ENCODE measurements at regions not wholly inside any gene's neighbourhood (a gene's known extent, or its start where the extent isn't known, plus 50 kb on each side); places are given as distances from the start of the nearest gene placed in this dataset.
"Not testable (repeated sequence)": the region's sequence is repeated elsewhere in the genome, so short reads cannot be mapped to it uniquely, and the experiment has no call there.

DNA sequence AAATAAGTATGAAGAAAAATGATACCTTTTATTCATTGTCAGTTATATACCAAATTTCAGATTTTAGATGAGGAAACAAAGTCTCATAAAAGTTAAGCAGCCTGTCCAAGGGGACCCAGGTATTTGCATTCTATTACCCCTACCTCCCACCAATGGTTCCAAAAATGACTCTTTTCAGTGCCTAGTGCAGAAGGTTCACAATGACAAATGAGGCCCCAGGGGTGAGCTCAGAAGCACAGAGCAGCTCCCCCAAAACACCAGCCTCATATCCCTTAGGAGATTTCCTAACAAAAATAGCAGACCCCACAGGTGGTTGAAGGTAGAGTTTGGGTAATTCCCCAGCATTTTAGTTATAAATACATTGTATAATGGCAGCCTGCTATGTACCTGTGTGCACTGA lies 168.6 kb downstream of the REEP3 start:
- TF ChIP-seq EZH2 (optimal IDR thresholded peaks at IDR 0.05; ENCODE audit: low read depth, low read length) (no peak), EZH2phosphoT487 (IDR thresholded peaks at IDR 0.05; ENCODE audit: low read length) (no peak)
- TF ChIP-seq, protein P1, sequence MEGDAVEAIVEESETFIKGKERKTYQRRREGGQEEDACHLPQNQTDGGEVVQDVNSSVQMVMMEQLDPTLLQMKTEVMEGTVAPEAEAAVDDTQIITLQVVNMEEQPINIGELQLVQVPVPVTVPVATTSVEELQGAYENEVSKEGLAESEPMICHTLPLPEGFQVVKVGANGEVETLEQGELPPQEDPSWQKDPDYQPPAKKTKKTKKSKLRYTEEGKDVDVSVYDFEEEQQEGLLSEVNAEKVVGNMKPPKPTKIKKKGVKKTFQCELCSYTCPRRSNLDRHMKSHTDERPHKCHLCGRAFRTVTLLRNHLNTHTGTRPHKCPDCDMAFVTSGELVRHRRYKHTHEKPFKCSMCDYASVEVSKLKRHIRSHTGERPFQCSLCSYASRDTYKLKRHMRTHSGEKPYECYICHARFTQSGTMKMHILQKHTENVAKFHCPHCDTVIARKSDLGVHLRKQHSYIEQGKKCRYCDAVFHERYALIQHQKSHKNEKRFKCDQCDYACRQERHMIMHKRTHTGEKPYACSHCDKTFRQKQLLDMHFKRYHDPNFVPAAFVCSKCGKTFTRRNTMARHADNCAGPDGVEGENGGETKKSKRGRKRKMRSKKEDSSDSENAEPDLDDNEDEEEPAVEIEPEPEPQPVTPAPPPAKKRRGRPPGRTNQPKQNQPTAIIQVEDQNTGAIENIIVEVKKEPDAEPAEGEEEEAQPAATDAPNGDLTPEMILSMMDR (IDR thresholded peaks at IDR 0.05; ENCODE audit: low read length) = no peak
- H3K9ac ChIP-seq (ENCODE audit: low read length) = no peak overlapping the region
- no peak overlapping the region for H3K27ac ChIP-seq (ENCODE audit: low read length)
- H3K4me3 ChIP-seq (ENCODE audit: low read length) = no peak overlapping the region
- H3K4me2 ChIP-seq (ENCODE audit: low read depth, low read length) = no peak overlapping the region
- H3K36me3 ChIP-seq (replicated peaks; ENCODE audit: insufficient read depth, low read length) = no peaks in the 10 kb centered on the region
- H3F3A ChIP-seq (ENCODE audit: insufficient read depth, low read length) = no peaks in the 10 kb centered on the region
- H2AFZ ChIP-seq (ENCODE audit: low read length) = no peak overlapping the region
- H3K27me3 ChIP-seq (replicated peaks; ENCODE audit: insufficient read depth, low read length) = no peaks in the 10 kb centered on the region
- H3K9me3 ChIP-seq (replicated peaks; ENCODE audit: insufficient read depth, low read length) = no peaks in the 10 kb centered on the region
- H3K4me1 ChIP-seq (ENCODE audit: low read length) = no peaks in the 10 kb centered on the region
- H4K20me1 ChIP-seq (ENCODE audit: insufficient read depth, low read length) = no peaks in the 10 kb centered on the region
- no peaks in the 10 kb centered on the region for H3K9me2 ChIP-seq (replicated peaks; ENCODE audit: insufficient read depth, low read length)
- no peaks in the 10 kb centered on the region for H3K79me2 ChIP-seq (ENCODE audit: low read length)
- DNase-seq = no peak

- TF ChIP-seq, protein P1 (IDR thresholded peaks at IDR 0.05; ENCODE audit: low read length) = no peak
- TF ChIP-seq EZH2phosphoT487 (IDR thresholded peaks at IDR 0.05; ENCODE audit: low read length) (no peak), EZH2 (optimal IDR thresholded peaks at IDR 0.05; ENCODE audit: low read depth, low read length) (no peak)
- Histone ChIP-seq H3K27me3 (replicated peaks; ENCODE audit: insufficient read depth, low read length) (no peaks in the 10 kb centered on the region), H3F3A (ENCODE audit: insufficient read depth, low read length) (no peaks in the 10 kb centered on the region), H4K20me1 (ENCODE audit: insufficient read depth, low read length) (no peaks in the 10 kb centered on the region), H3K9me3 (replicated peaks; ENCODE audit: insufficient read depth, low read length) (no peaks in the 10 kb centered on the region), H3K4me3 (ENCODE audit: low read length) (no peak overlapping the region), H3K79me2 (ENCODE audit: low read length) (no peaks in the 10 kb centered on the region), H3K4me1 (ENCODE audit: low read length) (no peaks in the 10 kb centered on the region), H3K4me2 (ENCODE audit: low read depth, low read length) (no peak overlapping the region), H3K36me3 (replicated peaks; ENCODE audit: insufficient read depth, low read length) (no peaks in the 10 kb centered on the region), H3K27ac (ENCODE audit: low read length) (no peak overlapping the region), H3K9ac (ENCODE audit: low read length) (no peak overlapping the region), H2AFZ (ENCODE audit: low read length) (no peak overlapping the region), H3K9me2 (replicated peaks; ENCODE audit: insufficient read depth, low read length) (no peaks in the 10 kb centered on the region)
- DNase-seq = no peak
Observed at GRCh38 chr10:63692220-63692896, 171.2 kb downstream of the REEP3 start.

GRCh38 chr10:63693021-63693420 lies 171.8 kb downstream of the REEP3 start:
- H3K4me2 ChIP-seq (ENCODE audit: low read depth, low read length); H3K9ac ChIP-seq (ENCODE audit: low read length); H3K27ac ChIP-seq (ENCODE audit: low read length); H3F3A ChIP-seq (ENCODE audit: insufficient read depth, low read length); H4K20me1 ChIP-seq (ENCODE audit: insufficient read depth, low read length); DNase-seq; H3K4me3 ChIP-seq (ENCODE audit: low read length); H3K79me2 ChIP-seq (ENCODE audit: low read length); H3K27me3 ChIP-seq (replicated peaks; ENCODE audit: insufficient read depth, low read length); H3K9me3 ChIP-seq (replicated peaks; ENCODE audit: insufficient read depth, low read length); H2AFZ ChIP-seq (ENCODE audit: low read length); H3K4me1 ChIP-seq (ENCODE audit: low read length); H3K36me3 ChIP-seq (replicated peaks; ENCODE audit: insufficient read depth, low read length); H3K9me2 ChIP-seq (replicated peaks; ENCODE audit: insufficient read depth, low read length): not testable (repeated sequence)

- H2AFZ ChIP-seq (ENCODE audit: low read length) = no peak overlapping the region
- no peaks in the 10 kb centered on the region for H3K4me1 ChIP-seq (ENCODE audit: low read length)
Observed at GRCh38 chr10:63696205-63696604, 175.0 kb downstream of the REEP3 start.

More at GRCh38 chr10:63696205-63696604, 175.0 kb downstream of the REEP3 start:
- Histone ChIP-seq H3K79me2 (ENCODE audit: low read length) (no peaks in the 10 kb centered on the region), H4K20me1 (ENCODE audit: insufficient read depth, low read length) (no peaks in the 10 kb centered on the region), H3K9me2 (replicated peaks; ENCODE audit: insufficient read depth, low read length) (no peaks in the 10 kb centered on the region), H3K9ac (ENCODE audit: low read length) (no peak overlapping the region), H3F3A (ENCODE audit: insufficient read depth, low read length) (no peaks in the 10 kb centered on the region), H3K9me3 (replicated peaks; ENCODE audit: insufficient read depth, low read length) (no peaks in the 10 kb centered on the region), H3K27ac (ENCODE audit: low read length) (no peak overlapping the region), H3K36me3 (replicated peaks; ENCODE audit: insufficient read depth, low read length) (no peaks in the 10 kb centered on the region), H3K4me2 (ENCODE audit: low read depth, low read length) (no peak overlapping the region), H3K4me3 (ENCODE audit: low read length) (no peak overlapping the region), H3K27me3 (replicated peaks; ENCODE audit: insufficient read depth, low read length) (no peaks in the 10 kb centered on the region)
- TF ChIP-seq EZH2 (optimal IDR thresholded peaks at IDR 0.05; ENCODE audit: low read depth, low read length) (no peak), EZH2phosphoT487 (IDR thresholded peaks at IDR 0.05; ENCODE audit: low read length) (no peak)
- TF ChIP-seq, protein P1 (IDR thresholded peaks at IDR 0.05; ENCODE audit: low read length) = no peak
- no peak for DNase-seq

Data from MM.1S (cell line).